ENCODE measurements at regions not wholly inside any gene's neighbourhood (a gene's known extent, or its start where the extent isn't known, plus 50 kb on each side); places are given as distances from the start of the nearest gene placed in this dataset.
A peak's percentile ranks its signal among the peaks of the same experiment; 100 is the strongest.

DNA sequence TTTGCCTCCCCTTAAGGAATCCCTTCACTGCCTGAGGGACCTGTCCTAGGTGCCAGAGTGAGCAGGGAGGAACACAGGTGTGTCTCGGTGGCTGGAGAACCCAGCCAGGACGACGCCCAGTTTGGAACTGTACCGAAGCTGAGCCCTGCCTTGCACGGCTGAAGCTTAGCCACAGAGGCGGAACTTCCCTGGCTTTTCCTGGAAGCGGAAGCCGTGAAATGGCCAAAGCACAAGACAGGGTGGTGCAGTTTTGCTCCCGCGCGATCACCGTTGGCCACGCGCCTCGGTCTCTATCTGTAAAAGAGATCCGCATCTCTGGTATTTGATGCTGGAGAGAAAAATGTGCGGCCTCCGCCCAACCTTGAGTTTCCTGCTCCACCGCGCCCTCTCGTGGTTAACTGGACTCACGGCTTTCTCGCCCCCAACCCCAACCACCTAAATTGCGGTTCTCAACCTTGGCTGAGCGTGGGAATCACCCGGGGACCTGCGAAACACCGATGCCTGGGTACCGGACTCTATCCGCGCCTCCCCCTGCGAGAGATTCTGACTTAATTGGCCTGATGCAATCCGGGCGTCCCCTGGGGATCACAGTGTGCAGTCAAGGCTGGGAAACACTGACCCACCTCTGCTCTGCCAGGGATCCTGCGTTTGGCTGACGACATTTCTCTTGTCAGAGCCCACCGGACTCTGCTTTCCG is 70.7 kb upstream of the ABHD2 start (continued):
- TF ChIP-seq, protein P1, sequence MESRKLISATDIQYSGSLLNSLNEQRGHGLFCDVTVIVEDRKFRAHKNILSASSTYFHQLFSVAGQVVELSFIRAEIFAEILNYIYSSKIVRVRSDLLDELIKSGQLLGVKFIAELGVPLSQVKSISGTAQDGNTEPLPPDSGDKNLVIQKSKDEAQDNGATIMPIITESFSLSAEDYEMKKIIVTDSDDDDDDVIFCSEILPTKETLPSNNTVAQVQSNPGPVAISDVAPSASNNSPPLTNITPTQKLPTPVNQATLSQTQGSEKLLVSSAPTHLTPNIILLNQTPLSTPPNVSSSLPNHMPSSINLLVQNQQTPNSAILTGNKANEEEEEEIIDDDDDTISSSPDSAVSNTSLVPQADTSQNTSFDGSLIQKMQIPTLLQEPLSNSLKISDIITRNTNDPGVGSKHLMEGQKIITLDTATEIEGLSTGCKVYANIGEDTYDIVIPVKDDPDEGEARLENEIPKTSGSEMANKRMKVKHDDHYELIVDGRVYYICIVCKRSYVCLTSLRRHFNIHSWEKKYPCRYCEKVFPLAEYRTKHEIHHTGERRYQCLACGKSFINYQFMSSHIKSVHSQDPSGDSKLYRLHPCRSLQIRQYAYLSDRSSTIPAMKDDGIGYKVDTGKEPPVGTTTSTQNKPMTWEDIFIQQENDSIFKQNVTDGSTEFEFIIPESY (IDR thresholded peaks at IDR 0.05; ENCODE audit: extremely low read depth, insufficient replicate concordance, low read length), result no peak
- TF ChIP-seq ZFX (IDR thresholded peaks at IDR 0.05), result no peak
- TF ChIP-seq, protein P2, sequence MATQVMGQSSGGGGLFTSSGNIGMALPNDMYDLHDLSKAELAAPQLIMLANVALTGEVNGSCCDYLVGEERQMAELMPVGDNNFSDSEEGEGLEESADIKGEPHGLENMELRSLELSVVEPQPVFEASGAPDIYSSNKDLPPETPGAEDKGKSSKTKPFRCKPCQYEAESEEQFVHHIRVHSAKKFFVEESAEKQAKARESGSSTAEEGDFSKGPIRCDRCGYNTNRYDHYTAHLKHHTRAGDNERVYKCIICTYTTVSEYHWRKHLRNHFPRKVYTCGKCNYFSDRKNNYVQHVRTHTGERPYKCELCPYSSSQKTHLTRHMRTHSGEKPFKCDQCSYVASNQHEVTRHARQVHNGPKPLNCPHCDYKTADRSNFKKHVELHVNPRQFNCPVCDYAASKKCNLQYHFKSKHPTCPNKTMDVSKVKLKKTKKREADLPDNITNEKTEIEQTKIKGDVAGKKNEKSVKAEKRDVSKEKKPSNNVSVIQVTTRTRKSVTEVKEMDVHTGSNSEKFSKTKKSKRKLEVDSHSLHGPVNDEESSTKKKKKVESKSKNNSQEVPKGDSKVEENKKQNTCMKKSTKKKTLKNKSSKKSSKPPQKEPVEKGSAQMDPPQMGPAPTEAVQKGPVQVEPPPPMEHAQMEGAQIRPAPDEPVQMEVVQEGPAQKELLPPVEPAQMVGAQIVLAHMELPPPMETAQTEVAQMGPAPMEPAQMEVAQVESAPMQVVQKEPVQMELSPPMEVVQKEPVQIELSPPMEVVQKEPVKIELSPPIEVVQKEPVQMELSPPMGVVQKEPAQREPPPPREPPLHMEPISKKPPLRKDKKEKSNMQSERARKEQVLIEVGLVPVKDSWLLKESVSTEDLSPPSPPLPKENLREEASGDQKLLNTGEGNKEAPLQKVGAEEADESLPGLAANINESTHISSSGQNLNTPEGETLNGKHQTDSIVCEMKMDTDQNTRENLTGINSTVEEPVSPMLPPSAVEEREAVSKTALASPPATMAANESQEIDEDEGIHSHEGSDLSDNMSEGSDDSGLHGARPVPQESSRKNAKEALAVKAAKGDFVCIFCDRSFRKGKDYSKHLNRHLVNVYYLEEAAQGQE (IDR thresholded peaks at IDR 0.05; ENCODE audit: low read depth), result no peak
- TF ChIP-seq, protein P3, sequence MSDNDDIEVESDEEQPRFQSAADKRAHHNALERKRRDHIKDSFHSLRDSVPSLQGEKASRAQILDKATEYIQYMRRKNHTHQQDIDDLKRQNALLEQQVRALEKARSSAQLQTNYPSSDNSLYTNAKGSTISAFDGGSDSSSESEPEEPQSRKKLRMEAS (IDR thresholded peaks at IDR 0.05), result peak; percentile 55; the same call in 1 of the 2 replicates

DNA sequence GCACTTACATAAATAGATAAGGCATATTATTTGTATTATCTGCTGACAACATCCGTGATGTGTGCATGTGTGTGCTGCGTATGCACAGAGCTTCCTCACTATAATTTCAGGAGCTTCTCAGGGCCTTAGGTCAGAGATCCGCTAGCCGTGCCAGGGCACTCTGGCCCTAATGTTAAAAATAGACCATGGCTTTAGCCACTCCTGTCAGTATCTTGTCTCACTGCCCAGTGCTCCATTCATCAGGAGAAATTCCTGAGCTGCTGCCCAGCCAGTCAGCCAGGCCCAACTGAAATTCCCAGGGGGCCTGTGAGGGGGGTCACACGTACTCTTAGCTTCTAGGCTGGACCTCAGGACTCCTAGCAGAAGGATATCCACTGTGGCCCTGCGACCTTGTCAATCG is 70.0 kb upstream of the ABHD2 start:
- Histone ChIP-seq H3K79me2 (ENCODE audit: insufficient read depth, low read length) (no peaks in the 10 kb centered on the region), H3K4me1 (ENCODE audit: control insufficient read depth in 1 of 2, insufficient read depth in 2 of 2, low read length in 2 of 2) (peaks cover 13 to 19% of the 10 kb centered on the region in 2 experiments), H3K9me2 (ENCODE audit: insufficient read depth) (no peaks in the 10 kb centered on the region), H3K36me3 (ENCODE audit: control insufficient read depth in 1 of 2, insufficient read depth in 2 of 2, low read length in 2 of 2) (no peaks in the 10 kb centered on the region), H3K4me3 (replicated peaks in 1 of 2; ENCODE audit: low read depth in 1 of 2, low read length in 2 of 2) (no peak overlapping the region), H3K4me2 (ENCODE audit: low read length) (peak overlapping the region; percentile 93; the same call in 1 of the 2 replicates), H3K9ac (ENCODE audit: low read length) (no peak overlapping the region), H2AFZ (ENCODE audit: low read depth, low read length, poor library complexity, severe bottlenecking) (peak overlapping the region; percentile 17), H3K27me3 (ENCODE audit: insufficient read depth, low read length) (no peaks in the 10 kb centered on the region), H3K27ac (ENCODE audit: low read depth, low read length) (no peak overlapping the region), H4K20me1 (ENCODE audit: insufficient read depth) (no peaks in the 10 kb centered on the region), H3K9me3 (ENCODE audit: control insufficient read depth in 1 of 2, insufficient read depth in 1 of 2, low read depth in 1 of 2, low read length in 2 of 2) (no peaks in the 10 kb centered on the region)
- RAD21 ChIA-PET (ENCODE audit: low non-redundant PET in 1 of 2, low total read pairs in 2 of 2, uncharacterized antibody in 2 of 2, unreplicated experiment in 2 of 2), result interaction anchor here in 1 of 2 experiments (1.4 kb wide), 1 partner anchor 113 kb away, joined by 7 read pairs; no protein-coding TSS in a partner anchor
- intact Hi-C loops (cut with micrococcal nuclease), result loop anchor here (10.0 kb wide), 1 partner anchor 353 kb away; no protein-coding TSS in a partner anchor
- POLR2A ChIA-PET, result no interaction called here
- DNase-seq (ENCODE audit: low read depth, low spot score) (no peak), ATAC-seq (no peak)
- no peak for TF ChIP-seq EZH2 (IDR thresholded peaks at IDR 0.05)
- TF ChIP-seq CEBPB (IDR thresholded peaks at IDR 0.05; ENCODE audit: low read depth), result no peak
- TF ChIP-seq, protein P1 (IDR thresholded peaks at IDR 0.05; ENCODE audit: extremely low read depth, insufficient replicate concordance, low read length), result no peak
- no TSS peak for BruUV-seq (replicated peaks)
- CTCF ChIA-PET, result interaction anchor here (0.6 to 1.8 kb wide), 3 partner anchors 113 to 153 kb away, joined by 4 to 37 read pairs (median 5); no protein-coding TSS in a partner anchor
